SK-N-SH (cell line): ENCODE measurements at regions not wholly inside any gene's neighbourhood (a gene's known extent, or its start where the extent isn't known, plus 50 kb on each side); places are given as distances from the start of the nearest gene placed in this dataset.

Source experiments
- CTCF ChIA-PET: fragments of 300-600, 350-600 bp; formaldehyde crosslinking; extraction: SDS; loops from one replicate; lab custom pipeline; 2021; lab: Yijun Ruan, JAX
- POLR2A ChIA-PET: fragments of 350-600 bp; sonication (Branson Sonifier 250); formaldehyde crosslinking; extraction: SDS; loops from one replicate; lab custom pipeline; 2020; ENCODE audit warnings: antibody characterized with exemption, inconsistent platforms; lab: Yijun Ruan, JAX
- DNase-seq: peaks from one replicate; pipeline ENCODE4 v3.0.0; 2012
- H2AFZ ChIP-seq: fragments of 200-600 bp; sonication (generic); 2 replicates; pipeline ENCODE4 v1.8.1; 2016; ENCODE audit warnings: antibody characterized with exemption, mild to moderate bottlenecking, low read depth
- H3F3A ChIP-seq: fragments of 200-600 bp; sonication (generic); replicated peaks from 2 replicates; pipeline ENCODE3; 2016; ENCODE audit warnings: antibody characterized with exemption, mild to moderate bottlenecking; ENCODE audit not compliant: insufficient read depth
- H3K27ac ChIP-seq, 2 experiments: fragments of 200-500 bp in 1 of 2; fragments of 200-600 bp in 1 of 2; sonication (Bioruptor generic) in 1 of 2; sonication (generic), shearing (Covaris generic) in 1 of 2; 2 replicates each; pipeline versions ENCODE4 v1.5.1 to v1.6.1; 2014 to 2016; ENCODE audit warnings: low read depth in 2 of 2, inconsistent platforms in 1 of 2, low read length in 1 of 2, mild to moderate bottlenecking in 1 of 2, mixed read lengths in 1 of 2
- H3K27me3 ChIP-seq: fragments of 200-600 bp; sonication (generic), shearing (Covaris generic); 2 replicates; pipeline ENCODE4 v1.6.1; 2016; ENCODE audit warnings: mixed run types; ENCODE audit not compliant: insufficient read depth
- H3K36me3 ChIP-seq, 2 experiments: fragments of 200-500 bp in 1 of 2; fragments of 200-600 bp in 1 of 2; sonication (Bioruptor generic) in 1 of 2; sonication (generic) in 1 of 2; replicated peaks in 1 of 2; 2 replicates each; pipeline versions ENCODE3 to v1.5.1; 2014 to 2016; ENCODE audit warnings: low read length in 1 of 2, mild to moderate bottlenecking in 1 of 2; ENCODE audit not compliant: insufficient read depth in 2 of 2, control insufficient read depth in 1 of 2
- H3K4me1 ChIP-seq, 2 experiments: fragments of 200-500 bp in 1 of 2; fragments of 200-600 bp in 1 of 2; sonication (Bioruptor generic) in 1 of 2; sonication (generic), shearing (Covaris generic) in 1 of 2; 2 replicates each; pipeline versions ENCODE4 v1.5.1 to v1.6.1; 2014 to 2016; ENCODE audit warnings: low read depth in 1 of 2, low read length in 1 of 2, mixed run types in 1 of 2; ENCODE audit not compliant: insufficient read depth in 2 of 2, control insufficient read depth in 1 of 2
- H3K4me2 ChIP-seq: fragments of 200-600 bp; sonication (generic), shearing (Covaris generic); 2 replicates; pipeline ENCODE4 v1.6.1; 2017; ENCODE audit warnings: mixed run types
- H3K4me3 ChIP-seq, 2 experiments: fragments of 200-500 bp in 1 of 2; fragments of 200-600 bp in 1 of 2; sonication (Bioruptor generic) in 1 of 2; sonication (generic), shearing (Covaris generic) in 1 of 2; 2 replicates each; pipeline versions ENCODE4 v1.5.1 to v1.8.1; 2014 to 2016; ENCODE audit warnings: low read depth in 2 of 2, inconsistent platforms in 1 of 2, low read length in 1 of 2, mild to moderate bottlenecking in 1 of 2, mixed read lengths in 1 of 2, moderate library complexity in 1 of 2
- H3K79me2 ChIP-seq: fragments of 200-600 bp; sonication (generic); 2 replicates; pipeline ENCODE4 v1.8.1; 2017; ENCODE audit warnings: mild to moderate bottlenecking; ENCODE audit not compliant: insufficient read depth
- H3K9ac ChIP-seq: fragments of 200-600 bp; sonication (generic); 2 replicates; pipeline ENCODE4 v1.6.1; 2017; ENCODE audit warnings: mixed run types
- H3K9me2 ChIP-seq: fragments of 200-600 bp; sonication (generic); 2 replicates; pipeline ENCODE4 v1.6.1; 2017; ENCODE audit warnings: mixed run types
- H3K9me3 ChIP-seq: fragments of 200-600 bp; sonication (generic); 2 replicates; pipeline ENCODE4 v1.6.1; 2017; ENCODE audit warnings: mixed run types, mild to moderate bottlenecking, moderate library complexity
- H4K20me1 ChIP-seq: fragments of 200-600 bp; sonication (generic); 2 replicates; pipeline ENCODE4 v1.6.1; 2017; ENCODE audit warnings: mild to moderate bottlenecking, mixed run types; ENCODE audit not compliant: insufficient read depth
- CTCF ChIP-seq: fragments of 200-600 bp; sonication (generic); IDR thresholded peaks from 2 replicates; pipeline ENCODE4 v1.6.1; 2017; ENCODE audit warnings: antibody characterized with exemption, mild to moderate bottlenecking, moderate library complexity
- FOSL2 ChIP-seq: IDR thresholded peaks from 2 replicates; pipeline ENCODE4 v1.4.0; 2012; ENCODE audit warnings: low read depth, mild to moderate bottlenecking, moderate library complexity, borderline replicate concordance
- FOXJ3 ChIP-seq: sonication (generic); formaldehyde crosslinking; IDR thresholded peaks from 2 replicates; pipeline ENCODE4 v1.5.1; 2020; ENCODE audit warnings: mild to moderate bottlenecking, missing genetic modification reagents
- GABPA ChIP-seq: IDR thresholded peaks from 2 replicates; pipeline ENCODE4 v1.4.0; 2012; ENCODE audit warnings: low read depth, mild to moderate bottlenecking
- GATA2 ChIP-seq: sonication (generic); formaldehyde crosslinking; IDR thresholded peaks from 2 replicates; pipeline ENCODE4 v1.5.0; 2020; ENCODE audit warnings: mild to moderate bottlenecking, missing genetic modification reagents
- MXI1 ChIP-seq: IDR thresholded peaks from 2 replicates; pipeline ENCODE4 v1.6.1; 2012; ENCODE audit warnings: mild to moderate bottlenecking, low read depth, low read length, improper control_type of control experiment
- POLR2AphosphoS5 ChIP-seq: IDR thresholded peaks from 2 replicates; pipeline ENCODE4 v1.6.1; 2012; ENCODE audit warnings: low read depth, low read length
- RAD21 ChIP-seq: IDR thresholded peaks from 2 replicates; pipeline ENCODE4 v1.6.1; 2012; ENCODE audit warnings: mild to moderate bottlenecking, low read length
- RCOR1 ChIP-seq: fragments of 150-350 bp; IDR thresholded peaks from 2 replicates; pipeline ENCODE4 v1.6.1; 2017; ENCODE audit warnings: antibody characterized with exemption, low read length
- REST ChIP-seq: IDR thresholded peaks from 2 replicates; pipeline ENCODE4 v1.6.1; 2012; ENCODE audit warnings: mild to moderate bottlenecking, low read depth, low read length, moderate library complexity
- RFX5 ChIP-seq: IDR thresholded peaks from 2 replicates; pipeline ENCODE4 v1.6.1; 2012; ENCODE audit warnings: mild to moderate bottlenecking, improper control_type of control experiment, low read length
- TCF12 ChIP-seq: IDR thresholded peaks from 2 replicates; pipeline ENCODE4 v1.4.0; 2012
- TEAD4 ChIP-seq: IDR thresholded peaks from 2 replicates; pipeline ENCODE4 v1.4.0; 2012; ENCODE audit warnings: mild to moderate bottlenecking, borderline replicate concordance; ENCODE audit not compliant: insufficient read depth
- WGBS: methylation state at CpG from one replicate; pipeline ENCODE4 v1.1.6; 2017; ENCODE audit warnings: low lambda C conversion rate; 5-methylcytosine and 5-hydroxymethylcytosine counted together
- TF ChIP-seq, protein P1 (sequence below): IDR thresholded peaks from 2 replicates; pipeline ENCODE4 v1.4.0; 2012; ENCODE audit warnings: low read depth
- TF ChIP-seq, protein P2 (sequence below): fragments of 150-350 bp; IDR thresholded peaks from 2 replicates; pipeline ENCODE4 v1.6.1; 2016; ENCODE audit warnings: mild to moderate bottlenecking, low read depth, low read length
- TF ChIP-seq, protein P3 (sequence below): IDR thresholded peaks from 2 replicates; pipeline ENCODE4; 2012
- TF ChIP-seq, protein P4 (sequence below): IDR thresholded peaks from 2 replicates; pipeline ENCODE4 v1.4.0; 2012; ENCODE audit warnings: low read depth, borderline replicate concordance
- TF ChIP-seq, protein P5 (sequence below): fragments of 150-350 bp; IDR thresholded peaks from 2 replicates; pipeline ENCODE4 v1.6.1; 2017; ENCODE audit warnings: antibody characterized with exemption, low read length, low read depth, borderline replicate concordance

DNA sequence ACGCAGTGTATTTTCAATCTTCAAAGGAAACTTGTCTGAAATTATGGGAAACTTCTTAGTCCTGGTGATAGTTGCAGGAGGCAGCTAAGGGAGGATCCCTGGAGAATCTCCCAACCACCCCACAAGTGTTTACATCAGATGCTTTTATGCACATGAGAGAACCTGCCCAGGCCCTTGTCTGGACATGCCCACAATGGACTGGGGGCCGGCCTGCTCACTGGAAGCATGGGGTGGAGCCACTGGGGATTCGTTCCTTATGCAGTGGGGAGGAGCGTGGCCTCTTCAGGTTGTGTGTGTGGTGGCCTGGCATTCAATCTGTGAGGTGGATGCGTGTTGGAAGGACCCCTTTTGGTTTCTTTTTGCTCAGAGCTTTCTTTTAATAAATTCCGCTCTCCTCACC lies 398.7 kb upstream of the PPP1R2C start:
- Histone ChIP-seq H3K79me2 (no peaks in the 10 kb centered on the region), H3K4me1 (no peaks in the 10 kb centered on the region), H3K9me2 (no peaks in the 10 kb centered on the region), H3K9ac (no peak overlapping the region), H3K27ac (no peak overlapping the region), H3K36me3 (no peaks in the 10 kb centered on the region), H3F3A (no peaks in the 10 kb centered on the region), H2AFZ (no peak overlapping the region), H3K4me3 (no peak overlapping the region), H3K9me3 (no peaks in the 10 kb centered on the region), H3K27me3 (no peaks in the 10 kb centered on the region), H4K20me1 (no peaks in the 10 kb centered on the region), H3K4me2 (no peak overlapping the region)
- no peak for DNase-seq
- WGBS = 10% methylated on average over 5 of the region's 6 CpGs
- ChIA-PET CTCF (no interaction called here), POLR2A (no interaction called here)
- TF ChIP-seq REST (no peak), FOXJ3 (CRISPR knock-in tag) (no peak), TEAD4 (no peak), CTCF (no peak), FOSL2 (no peak), GABPA (no peak), GATA2 (no peak), TCF12 (no peak), RFX5 (no peak), POLR2AphosphoS5 (no peak), RCOR1 (no peak), MXI1 (no peak), RAD21 (no peak)
- TF ChIP-seq, protein P1, sequence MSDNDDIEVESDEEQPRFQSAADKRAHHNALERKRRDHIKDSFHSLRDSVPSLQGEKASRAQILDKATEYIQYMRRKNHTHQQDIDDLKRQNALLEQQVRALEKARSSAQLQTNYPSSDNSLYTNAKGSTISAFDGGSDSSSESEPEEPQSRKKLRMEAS = no peak
- TF ChIP-seq, protein P2, sequence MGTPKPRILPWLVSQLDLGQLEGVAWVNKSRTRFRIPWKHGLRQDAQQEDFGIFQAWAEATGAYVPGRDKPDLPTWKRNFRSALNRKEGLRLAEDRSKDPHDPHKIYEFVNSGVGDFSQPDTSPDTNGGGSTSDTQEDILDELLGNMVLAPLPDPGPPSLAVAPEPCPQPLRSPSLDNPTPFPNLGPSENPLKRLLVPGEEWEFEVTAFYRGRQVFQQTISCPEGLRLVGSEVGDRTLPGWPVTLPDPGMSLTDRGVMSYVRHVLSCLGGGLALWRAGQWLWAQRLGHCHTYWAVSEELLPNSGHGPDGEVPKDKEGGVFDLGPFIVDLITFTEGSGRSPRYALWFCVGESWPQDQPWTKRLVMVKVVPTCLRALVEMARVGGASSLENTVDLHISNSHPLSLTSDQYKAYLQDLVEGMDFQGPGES = no peak
- TF ChIP-seq, protein P3, sequence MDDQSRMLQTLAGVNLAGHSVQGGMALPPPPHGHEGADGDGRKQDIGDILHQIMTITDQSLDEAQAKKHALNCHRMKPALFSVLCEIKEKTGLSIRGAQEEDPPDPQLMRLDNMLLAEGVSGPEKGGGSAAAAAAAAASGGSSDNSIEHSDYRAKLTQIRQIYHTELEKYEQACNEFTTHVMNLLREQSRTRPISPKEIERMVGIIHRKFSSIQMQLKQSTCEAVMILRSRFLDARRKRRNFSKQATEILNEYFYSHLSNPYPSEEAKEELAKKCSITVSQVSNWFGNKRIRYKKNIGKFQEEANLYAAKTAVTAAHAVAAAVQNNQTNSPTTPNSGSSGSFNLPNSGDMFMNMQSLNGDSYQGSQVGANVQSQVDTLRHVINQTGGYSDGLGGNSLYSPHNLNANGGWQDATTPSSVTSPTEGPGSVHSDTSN = no peak
- TF ChIP-seq, protein P4, sequence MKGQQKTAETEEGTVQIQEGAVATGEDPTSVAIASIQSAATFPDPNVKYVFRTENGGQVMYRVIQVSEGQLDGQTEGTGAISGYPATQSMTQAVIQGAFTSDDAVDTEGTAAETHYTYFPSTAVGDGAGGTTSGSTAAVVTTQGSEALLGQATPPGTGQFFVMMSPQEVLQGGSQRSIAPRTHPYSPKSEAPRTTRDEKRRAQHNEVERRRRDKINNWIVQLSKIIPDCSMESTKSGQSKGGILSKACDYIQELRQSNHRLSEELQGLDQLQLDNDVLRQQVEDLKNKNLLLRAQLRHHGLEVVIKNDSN = no peak
- TF ChIP-seq, protein P5, sequence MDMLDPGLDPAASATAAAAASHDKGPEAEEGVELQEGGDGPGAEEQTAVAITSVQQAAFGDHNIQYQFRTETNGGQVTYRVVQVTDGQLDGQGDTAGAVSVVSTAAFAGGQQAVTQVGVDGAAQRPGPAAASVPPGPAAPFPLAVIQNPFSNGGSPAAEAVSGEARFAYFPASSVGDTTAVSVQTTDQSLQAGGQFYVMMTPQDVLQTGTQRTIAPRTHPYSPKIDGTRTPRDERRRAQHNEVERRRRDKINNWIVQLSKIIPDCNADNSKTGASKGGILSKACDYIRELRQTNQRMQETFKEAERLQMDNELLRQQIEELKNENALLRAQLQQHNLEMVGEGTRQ = no peak
